ENCODE measurements at regions not wholly inside any gene's neighbourhood (a gene's known extent, or its start where the extent isn't known, plus 50 kb on each side); places are given as distances from the start of the nearest gene placed in this dataset.
"Not testable (repeated sequence)": the region's sequence is repeated elsewhere in the genome, so short reads cannot be mapped to it uniquely, and the experiment has no call there.

- intact Hi-C loops (cut with DNase I) = no loop called here
- Histone ChIP-seq H3K27me3 (no peaks in the 10 kb centered on the region), H3K9me3 (no peaks in the 10 kb centered on the region), H3K36me3 (no peaks in the 10 kb centered on the region), H3K4me1 (no peaks in the 10 kb centered on the region), H3K27ac (no peak overlapping the region), H3K4me3 (no peak overlapping the region)
- no peak for ATAC-seq
- TF ChIP-seq, protein P1, sequence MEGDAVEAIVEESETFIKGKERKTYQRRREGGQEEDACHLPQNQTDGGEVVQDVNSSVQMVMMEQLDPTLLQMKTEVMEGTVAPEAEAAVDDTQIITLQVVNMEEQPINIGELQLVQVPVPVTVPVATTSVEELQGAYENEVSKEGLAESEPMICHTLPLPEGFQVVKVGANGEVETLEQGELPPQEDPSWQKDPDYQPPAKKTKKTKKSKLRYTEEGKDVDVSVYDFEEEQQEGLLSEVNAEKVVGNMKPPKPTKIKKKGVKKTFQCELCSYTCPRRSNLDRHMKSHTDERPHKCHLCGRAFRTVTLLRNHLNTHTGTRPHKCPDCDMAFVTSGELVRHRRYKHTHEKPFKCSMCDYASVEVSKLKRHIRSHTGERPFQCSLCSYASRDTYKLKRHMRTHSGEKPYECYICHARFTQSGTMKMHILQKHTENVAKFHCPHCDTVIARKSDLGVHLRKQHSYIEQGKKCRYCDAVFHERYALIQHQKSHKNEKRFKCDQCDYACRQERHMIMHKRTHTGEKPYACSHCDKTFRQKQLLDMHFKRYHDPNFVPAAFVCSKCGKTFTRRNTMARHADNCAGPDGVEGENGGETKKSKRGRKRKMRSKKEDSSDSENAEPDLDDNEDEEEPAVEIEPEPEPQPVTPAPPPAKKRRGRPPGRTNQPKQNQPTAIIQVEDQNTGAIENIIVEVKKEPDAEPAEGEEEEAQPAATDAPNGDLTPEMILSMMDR (IDR thresholded peaks at IDR 0.05) = no peak
- no peak for DNase-seq
These were observed 95.1 kb upstream of the CCDC71L start for GRCh38 chr7:106756071-106756470.

- H3K9me3 ChIP-seq = no peaks in the 10 kb centered on the region
- no peak for ATAC-seq
- intact Hi-C loops (cut with DNase I) = no loop called here
- TF ChIP-seq, protein P1 (IDR thresholded peaks at IDR 0.05) = no peak
- H3K4me1 ChIP-seq = no peaks in the 10 kb centered on the region
- H3K27ac ChIP-seq = no peak overlapping the region
- H3K27me3 ChIP-seq = no peaks in the 10 kb centered on the region
- no peak for DNase-seq
- no peak overlapping the region for H3K4me3 ChIP-seq
- no peaks in the 10 kb centered on the region for H3K36me3 ChIP-seq
These were observed 95.9 kb upstream of the CCDC71L start for GRCh38 chr7:106756884-106757283.

DNA sequence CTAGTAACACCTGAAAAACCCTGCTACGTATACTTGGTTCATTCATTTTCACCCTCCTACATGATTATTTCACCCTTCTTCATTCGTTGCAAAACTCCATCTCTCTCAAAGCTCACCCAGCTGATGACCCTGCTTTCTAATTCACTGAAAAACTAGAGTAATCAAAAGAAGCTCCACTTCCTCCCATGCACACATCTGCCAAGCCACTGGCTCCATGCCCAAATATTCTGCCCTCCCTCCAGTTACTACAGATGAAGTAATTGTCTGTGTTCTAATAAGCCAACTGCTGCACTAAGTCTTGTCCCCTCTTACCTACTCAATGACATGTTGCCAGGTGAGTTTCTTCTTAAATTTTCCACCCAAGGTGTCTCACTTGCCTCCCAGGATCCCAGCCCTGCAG is 96.9 kb upstream of the CCDC71L start:
- Histone ChIP-seq H3K27me3 (no peaks in the 10 kb centered on the region), H3K36me3 (no peaks in the 10 kb centered on the region), H3K27ac (no peak overlapping the region), H3K4me1 (no peaks in the 10 kb centered on the region), H3K4me3 (no peak overlapping the region), H3K9me3 (no peaks in the 10 kb centered on the region)
- TF ChIP-seq, protein P1 (IDR thresholded peaks at IDR 0.05) = no peak
- ATAC-seq (no peak), DNase-seq (no peak)
- intact Hi-C loops (cut with DNase I) = no loop called here

DNA sequence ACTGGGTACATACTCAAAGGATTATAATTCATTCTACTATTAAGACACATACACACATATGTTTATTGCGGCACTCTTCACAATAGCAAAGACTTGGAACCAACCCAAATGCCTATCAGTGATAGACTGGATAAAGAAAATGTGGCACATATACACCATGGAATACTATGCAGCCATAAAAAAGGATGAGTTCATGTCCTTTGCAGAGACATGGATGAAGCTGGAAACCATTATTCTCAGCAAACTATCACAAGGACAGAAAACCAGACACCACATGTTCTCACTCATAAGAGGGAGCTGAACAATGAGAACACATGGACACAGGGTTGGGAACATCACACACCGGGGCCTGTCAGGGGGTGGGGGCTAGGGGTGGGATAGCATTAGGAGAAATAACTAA is 101.9 kb upstream of the CCDC71L start:
- intact Hi-C loops (cut with DNase I); H3K27me3 ChIP-seq; H3K4me1 ChIP-seq; DNase-seq; H3K4me3 ChIP-seq; ATAC-seq; H3K9me3 ChIP-seq; H3K36me3 ChIP-seq; H3K27ac ChIP-seq: not testable (repeated sequence)

DNA sequence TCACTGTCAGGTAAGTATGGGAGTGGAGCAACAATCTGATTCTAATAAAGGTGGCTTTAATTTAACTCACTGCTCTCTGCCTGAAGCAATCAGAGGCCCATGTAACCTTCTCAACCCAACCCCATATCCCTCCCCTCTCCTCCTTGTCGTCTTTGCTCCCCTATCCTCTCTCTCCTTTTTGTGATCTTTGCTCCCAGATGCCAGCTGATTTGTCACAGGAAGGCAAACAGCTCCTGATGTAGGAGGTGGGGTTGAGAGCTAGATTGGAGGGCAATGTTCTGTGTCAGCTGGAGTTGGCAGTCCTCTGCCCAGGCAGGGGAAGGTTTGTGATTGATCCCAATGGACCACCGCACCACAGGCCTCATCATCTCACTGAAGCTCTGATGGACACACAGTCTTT is 101.4 kb upstream of the PIK3CG start:
- no peaks in the 10 kb centered on the region for H3K27me3 ChIP-seq
- ATAC-seq (no peak), DNase-seq (no peak)
- no peak overlapping the region for H3K27ac ChIP-seq
- H3K9me3 ChIP-seq = no peaks in the 10 kb centered on the region
- no peaks in the 10 kb centered on the region for H3K4me1 ChIP-seq
- TF ChIP-seq, protein P1 (IDR thresholded peaks at IDR 0.05) = no peak
- H3K4me3 ChIP-seq = no peak overlapping the region
- intact Hi-C loops (cut with DNase I) = no loop called here
- no peaks in the 10 kb centered on the region for H3K36me3 ChIP-seq

GRCh38 chr7:106765727-106766355 is 99.2 kb upstream of the PIK3CG start:
- H3K4me3 ChIP-seq = no peak overlapping the region
- H3K27ac ChIP-seq = no peak overlapping the region
- no peaks in the 10 kb centered on the region for H3K36me3 ChIP-seq
- no peaks in the 10 kb centered on the region for H3K27me3 ChIP-seq
- H3K4me1 ChIP-seq = no peaks in the 10 kb centered on the region
- ATAC-seq (no peak), DNase-seq (no peak)
- no peaks in the 10 kb centered on the region for H3K9me3 ChIP-seq
- intact Hi-C loops (cut with DNase I) = no loop called here
- TF ChIP-seq, protein P1 (IDR thresholded peaks at IDR 0.05) = no peak
